ENCODE measurements at regions not wholly inside any gene's neighbourhood (a gene's known extent, or its start where the extent isn't known, plus 50 kb on each side); places are given as distances from the start of the nearest gene placed in this dataset.

DNA sequence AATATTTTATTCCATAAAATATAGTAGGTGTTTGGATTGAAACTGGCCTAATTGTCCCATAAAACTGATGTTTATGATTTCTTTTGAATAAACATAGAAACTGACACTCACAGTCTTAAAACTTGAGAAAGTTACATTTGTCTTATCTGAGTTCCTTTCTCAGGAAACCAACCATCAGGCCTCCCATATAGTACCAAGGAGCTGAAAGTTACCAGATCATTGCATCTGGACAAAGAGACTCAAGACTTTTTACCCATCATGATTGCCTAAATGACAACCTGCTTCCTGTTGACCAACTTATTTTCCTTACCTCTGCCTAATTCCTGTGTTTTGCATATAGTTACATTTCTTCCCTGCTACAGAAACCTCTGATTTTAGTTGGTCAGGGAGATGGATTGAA, 137.0 kb upstream of the XPO1 start:
- TF ChIP-seq, protein P1, sequence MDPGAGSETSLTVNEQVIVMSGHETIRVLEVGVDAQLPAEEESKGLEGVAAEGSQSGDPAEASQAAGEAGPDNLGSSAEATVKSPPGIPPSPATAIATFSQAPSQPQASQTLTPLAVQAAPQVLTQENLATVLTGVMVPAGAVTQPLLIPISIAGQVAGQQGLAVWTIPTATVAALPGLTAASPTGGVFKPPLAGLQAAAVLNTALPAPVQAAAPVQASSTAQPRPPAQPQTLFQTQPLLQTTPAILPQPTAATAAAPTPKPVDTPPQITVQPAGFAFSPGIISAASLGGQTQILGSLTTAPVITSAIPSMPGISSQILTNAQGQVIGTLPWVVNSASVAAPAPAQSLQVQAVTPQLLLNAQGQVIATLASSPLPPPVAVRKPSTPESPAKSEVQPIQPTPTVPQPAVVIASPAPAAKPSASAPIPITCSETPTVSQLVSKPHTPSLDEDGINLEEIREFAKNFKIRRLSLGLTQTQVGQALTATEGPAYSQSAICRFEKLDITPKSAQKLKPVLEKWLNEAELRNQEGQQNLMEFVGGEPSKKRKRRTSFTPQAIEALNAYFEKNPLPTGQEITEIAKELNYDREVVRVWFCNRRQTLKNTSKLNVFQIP (CRISPR knock-in tag; IDR thresholded peaks at IDR 0.05; ENCODE audit: borderline replicate concordance, low read depth), result no peak
- no peak for TF ChIP-seq ZNF8 (CRISPR knock-in tag; IDR thresholded peaks at IDR 0.05)
- TF ChIP-seq, protein P2, sequence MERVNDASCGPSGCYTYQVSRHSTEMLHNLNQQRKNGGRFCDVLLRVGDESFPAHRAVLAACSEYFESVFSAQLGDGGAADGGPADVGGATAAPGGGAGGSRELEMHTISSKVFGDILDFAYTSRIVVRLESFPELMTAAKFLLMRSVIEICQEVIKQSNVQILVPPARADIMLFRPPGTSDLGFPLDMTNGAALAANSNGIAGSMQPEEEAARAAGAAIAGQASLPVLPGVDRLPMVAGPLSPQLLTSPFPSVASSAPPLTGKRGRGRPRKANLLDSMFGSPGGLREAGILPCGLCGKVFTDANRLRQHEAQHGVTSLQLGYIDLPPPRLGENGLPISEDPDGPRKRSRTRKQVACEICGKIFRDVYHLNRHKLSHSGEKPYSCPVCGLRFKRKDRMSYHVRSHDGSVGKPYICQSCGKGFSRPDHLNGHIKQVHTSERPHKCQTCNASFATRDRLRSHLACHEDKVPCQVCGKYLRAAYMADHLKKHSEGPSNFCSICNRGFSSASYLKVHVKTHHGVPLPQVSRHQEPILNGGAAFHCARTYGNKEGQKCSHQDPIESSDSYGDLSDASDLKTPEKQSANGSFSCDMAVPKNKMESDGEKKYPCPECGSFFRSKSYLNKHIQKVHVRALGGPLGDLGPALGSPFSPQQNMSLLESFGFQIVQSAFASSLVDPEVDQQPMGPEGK (CRISPR knock-in tag; IDR thresholded peaks at IDR 0.05; ENCODE audit: borderline replicate concordance), result no peak
- TF ChIP-seq ZFP30 (CRISPR knock-in tag; IDR thresholded peaks at IDR 0.05), result no peak
- TF ChIP-seq ESRRG (CRISPR knock-in tag; IDR thresholded peaks at IDR 0.05), result no peak
- TF ChIP-seq PPARA (CRISPR knock-in tag; IDR thresholded peaks at IDR 0.05; ENCODE audit: borderline replicate concordance), result no peak
- TF ChIP-seq ARNTL (CRISPR knock-in tag; IDR thresholded peaks at IDR 0.05; ENCODE audit: borderline replicate concordance, low read depth), result no peak
- TF ChIP-seq RARB (CRISPR knock-in tag; IDR thresholded peaks at IDR 0.05), result no peak
- TF ChIP-seq, protein P3, sequence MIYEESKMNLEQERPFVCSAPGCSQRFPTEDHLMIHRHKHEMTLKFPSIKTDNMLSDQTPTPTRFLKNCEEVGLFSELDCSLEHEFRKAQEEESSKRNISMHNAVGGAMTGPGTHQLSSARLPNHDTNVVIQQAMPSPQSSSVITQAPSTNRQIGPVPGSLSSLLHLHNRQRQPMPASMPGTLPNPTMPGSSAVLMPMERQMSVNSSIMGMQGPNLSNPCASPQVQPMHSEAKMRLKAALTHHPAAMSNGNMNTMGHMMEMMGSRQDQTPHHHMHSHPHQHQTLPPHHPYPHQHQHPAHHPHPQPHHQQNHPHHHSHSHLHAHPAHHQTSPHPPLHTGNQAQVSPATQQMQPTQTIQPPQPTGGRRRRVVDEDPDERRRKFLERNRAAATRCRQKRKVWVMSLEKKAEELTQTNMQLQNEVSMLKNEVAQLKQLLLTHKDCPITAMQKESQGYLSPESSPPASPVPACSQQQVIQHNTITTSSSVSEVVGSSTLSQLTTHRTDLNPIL (CRISPR knock-in tag; IDR thresholded peaks at IDR 0.05; ENCODE audit: low read depth), result no peak
- no peak for TF ChIP-seq TCF4 (CRISPR knock-in tag; IDR thresholded peaks at IDR 0.05; ENCODE audit: borderline replicate concordance)
- no peak for TF ChIP-seq GLIS3 (CRISPR knock-in tag; IDR thresholded peaks at IDR 0.05)
- no peak for TF ChIP-seq OSR1 (CRISPR knock-in tag; IDR thresholded peaks at IDR 0.05)

Measured in SK-N-SH treated with all-trans-retinoic acid at 6 μM for 48 hours (cell line).